CD4-positive, CD25-positive, alpha-beta regulatory T cell (primary cell): ENCODE measurements at regions not wholly inside any gene's neighbourhood (a gene's known extent, or its start where the extent isn't known, plus 50 kb on each side); places are given as distances from the start of the nearest gene placed in this dataset.

Experiments used
- ATAC-seq, 2 donors: fragments of 150-1000 bp; cut with Tn5 transposase; one replicate each; pipeline ENCODE4 v1.10.0; 2021; ENCODE audit warnings: low read depth in 2 of 2, moderate number of reproducible peaks in 2 of 2, moderate library complexity in 1 of 2
- DNase-seq, 3 donors: peaks; one replicate each; pipeline versions ENCODE4 v3.0.0 to v3.0.0-alpha.2; 2012 to 2022; ENCODE audit warnings: mixed read lengths in 1 of 3
- H3K27ac ChIP-seq: one replicate; pipeline ENCODE4 v1.7.0; 2013; ENCODE audit warnings: mild to moderate bottlenecking, low read length; ENCODE audit not compliant: insufficient read depth, poor library complexity, severe bottlenecking
- H3K27me3 ChIP-seq: one replicate; pipeline ENCODE4 v1.7.0; 2013; ENCODE audit warnings: low read length; ENCODE audit not compliant: control insufficient read depth, insufficient read depth
- H3K36me3 ChIP-seq: one replicate; pipeline ENCODE4 v1.7.0; 2013; ENCODE audit warnings: mild to moderate bottlenecking, low read length, moderate library complexity; ENCODE audit not compliant: control insufficient read depth, insufficient read depth
- H3K4me1 ChIP-seq: 2 replicates; pipeline ENCODE4 v1.7.0; 2013; ENCODE audit warnings: mild to moderate bottlenecking, low read length; ENCODE audit not compliant: insufficient read depth, control insufficient read depth, poor library complexity, severe bottlenecking
- H3K4me3 ChIP-seq: one replicate; pipeline ENCODE4 v1.7.0; 2013; ENCODE audit warnings: low read depth, mild to moderate bottlenecking, low read length, moderate library complexity
- H3K9me3 ChIP-seq, 2 experiments: 1 replicate in 1 of 2; 2 replicates in 1 of 2; pipeline ENCODE4 v1.7.0; 2013; ENCODE audit warnings: low read length in 2 of 2, mild to moderate bottlenecking in 1 of 2, moderate library complexity in 1 of 2; ENCODE audit not compliant: control insufficient read depth in 2 of 2
- H3K27ac Mint-ChIP-seq, 3 donors: one replicate each; pipeline ENCODE4 v1.8.0; 2020 to 2022; ENCODE audit warnings: mild to moderate bottlenecking in 3 of 3, mixed read lengths in 3 of 3, moderate library complexity in 2 of 3
- H3K27me3 Mint-ChIP-seq: one replicate; pipeline ENCODE4 v1.8.0; 2022; ENCODE audit warnings: mild to moderate bottlenecking, mixed read lengths
- H3K36me3 Mint-ChIP-seq: one replicate; pipeline ENCODE4 v1.8.0; 2020; ENCODE audit warnings: mixed read lengths
- H3K4me1 Mint-ChIP-seq, 4 donors: one replicate each; pipeline ENCODE4 v1.8.0; 2020 to 2022; ENCODE audit warnings: mixed read lengths in 4 of 4, mild to moderate bottlenecking in 1 of 4
- H3K4me3 Mint-ChIP-seq, 4 donors: one replicate each; pipeline ENCODE4 v1.8.0; 2020 to 2022; ENCODE audit warnings: mild to moderate bottlenecking in 4 of 4, mixed read lengths in 4 of 4, moderate library complexity in 3 of 4
- H3K9me3 Mint-ChIP-seq, 7 donors: one replicate each; pipeline ENCODE4 v1.8.0; 2020 to 2022; ENCODE audit warnings: mixed read lengths in 7 of 7, mild to moderate bottlenecking in 3 of 7, moderate library complexity in 2 of 7

GRCh38 chr14:56400109-56400825, 179.3 kb upstream of the TMEM260 start:
- no peak overlapping the region for H3K27ac ChIP-seq
- DNase-seq (no peak), ATAC-seq (no peak)
- Mint-ChIP-seq H3K27ac (no peak overlapping the region), H3K4me1 (no peaks in the 10 kb centered on the region), H3K36me3 (no peaks in the 10 kb centered on the region), H3K9me3 (peaks cover 0 to 8% (median 2%) of the 10 kb centered on the region in 7 donors), H3K27me3 (peaks cover 3% of the 10 kb centered on the region), H3K4me3 (no peak overlapping the region)
- H3K9me3 ChIP-seq, result no peaks in the 10 kb centered on the region
- no peaks in the 10 kb centered on the region for H3K36me3 ChIP-seq
- H3K4me3 ChIP-seq, result no peak overlapping the region
- H3K4me1 ChIP-seq, result no peaks in the 10 kb centered on the region
- H3K27me3 ChIP-seq, result no peaks in the 10 kb centered on the region

- peaks cover 0 to 13% (median 9%) of the 10 kb centered on the region in 4 donors for H3K4me1 Mint-ChIP-seq
- DNase-seq, result peak in 1 of 3 donors; percentile 2
Measured at GRCh38 chr14:56412468-56413434, 166.8 kb upstream of the TMEM260 start.

GRCh38 chr14:56413721-56414120, 165.9 kb upstream of the TMEM260 start:
- no peaks in the 10 kb centered on the region for H3K4me1 ChIP-seq
- Mint-ChIP-seq H3K4me1 (peaks cover 0 to 13% (median 9%) of the 10 kb centered on the region in 4 donors), H3K4me3 (no peak overlapping the region), H3K27ac (no peak overlapping the region), H3K9me3 (peaks cover 0 to 13% (median 0%) of the 10 kb centered on the region in 7 donors), H3K27me3 (peaks cover 10% of the 10 kb centered on the region), H3K36me3 (no peaks in the 10 kb centered on the region)
- H3K27ac ChIP-seq, result no peak overlapping the region
- H3K4me3 ChIP-seq, result no peak overlapping the region
- no peaks in the 10 kb centered on the region for H3K9me3 ChIP-seq
- DNase-seq (no peak), ATAC-seq (no peak)
- H3K27me3 ChIP-seq, result peaks cover 2% of the 10 kb centered on the region
- H3K36me3 ChIP-seq, result no peaks in the 10 kb centered on the region

More at GRCh38 chr14:56412468-56413434, 166.8 kb upstream of the TMEM260 start:
- Histone ChIP-seq H3K27ac (no peak overlapping the region), H3K4me3 (peak overlapping the region; percentile 52), H3K36me3 (no peaks in the 10 kb centered on the region), H3K27me3 (peaks cover 2% of the 10 kb centered on the region), H3K9me3 (no peaks in the 10 kb centered on the region), H3K4me1 (no peaks in the 10 kb centered on the region)
- Mint-ChIP-seq H3K27ac (peak overlapping the region in 2 of 3 donors; percentile 57 to 84), H3K27me3 (peaks cover 10% of the 10 kb centered on the region), H3K4me3 (peak overlapping the region in 3 of 4 donors; percentile 57 to 73 (median 63)), H3K9me3 (peaks cover 0 to 15% (median 3%) of the 10 kb centered on the region in 7 donors), H3K36me3 (no peaks in the 10 kb centered on the region)
- no peak for ATAC-seq

GRCh38 chr14:56414236-56414635, 165.4 kb upstream of the TMEM260 start:
- no peak overlapping the region for H3K27ac Mint-ChIP-seq
- DNase-seq, result no peak
- Histone ChIP-seq H3K27ac (no peak overlapping the region), H3K4me3 (no peak overlapping the region), H3K27me3 (peaks cover 2% of the 10 kb centered on the region), H3K4me1 (no peaks in the 10 kb centered on the region), H3K36me3 (no peaks in the 10 kb centered on the region), H3K9me3 (no peaks in the 10 kb centered on the region)
- ATAC-seq, result no peak
- H3K36me3 Mint-ChIP-seq, result no peaks in the 10 kb centered on the region
- peaks cover 10% of the 10 kb centered on the region for H3K27me3 Mint-ChIP-seq
- H3K4me1 Mint-ChIP-seq, result peaks cover 0 to 13% (median 9%) of the 10 kb centered on the region in 4 donors
- peaks cover 0 to 8% (median 0%) of the 10 kb centered on the region in 7 donors for H3K9me3 Mint-ChIP-seq
- H3K4me3 Mint-ChIP-seq, result no peak overlapping the region

GRCh38 chr14:56416213-56416612, 163.4 kb upstream of the TMEM260 start:
- Histone ChIP-seq H3K4me3 (no peak overlapping the region), H3K4me1 (no peaks in the 10 kb centered on the region), H3K9me3 (no peaks in the 10 kb centered on the region), H3K36me3 (no peaks in the 10 kb centered on the region), H3K27ac (no peak overlapping the region), H3K27me3 (no peaks in the 10 kb centered on the region)
- ATAC-seq, result no peak
- no peak overlapping the region for H3K4me3 Mint-ChIP-seq
- peaks cover 0 to 13% (median 9%) of the 10 kb centered on the region in 4 donors for H3K4me1 Mint-ChIP-seq
- no peaks in the 10 kb centered on the region for H3K27me3 Mint-ChIP-seq
- no peak overlapping the region for H3K27ac Mint-ChIP-seq
- no peaks in the 10 kb centered on the region for H3K9me3 Mint-ChIP-seq
- DNase-seq, result no peak
- no peaks in the 10 kb centered on the region for H3K36me3 Mint-ChIP-seq

GRCh38 chr14:56417173-56417572, 162.4 kb upstream of the TMEM260 start:
- no peak for ATAC-seq
- H3K36me3 ChIP-seq, result no peaks in the 10 kb centered on the region
- H3K27me3 ChIP-seq, result no peaks in the 10 kb centered on the region
- Mint-ChIP-seq H3K4me3 (no peak overlapping the region), H3K27ac (no peak overlapping the region), H3K9me3 (no peaks in the 10 kb centered on the region), H3K4me1 (peaks cover 0 to 9% (median 8%) of the 10 kb centered on the region in 4 donors), H3K36me3 (no peaks in the 10 kb centered on the region), H3K27me3 (no peaks in the 10 kb centered on the region)
- no peak overlapping the region for H3K4me3 ChIP-seq
- DNase-seq, result no peak
- no peaks in the 10 kb centered on the region for H3K4me1 ChIP-seq
- H3K27ac ChIP-seq, result no peak overlapping the region
- H3K9me3 ChIP-seq, result no peaks in the 10 kb centered on the region

- H3K9me3 ChIP-seq, result no peaks in the 10 kb centered on the region
- no peaks in the 10 kb centered on the region for H3K36me3 ChIP-seq
- DNase-seq (no peak), ATAC-seq (no peak)
- no peak overlapping the region for H3K27ac ChIP-seq
- Mint-ChIP-seq H3K27ac (no peak overlapping the region), H3K36me3 (no peaks in the 10 kb centered on the region), H3K4me3 (no peak overlapping the region), H3K27me3 (no peaks in the 10 kb centered on the region), H3K9me3 (no peaks in the 10 kb centered on the region), H3K4me1 (no peaks in the 10 kb centered on the region)
- no peaks in the 10 kb centered on the region for H3K27me3 ChIP-seq
- no peaks in the 10 kb centered on the region for H3K4me1 ChIP-seq
- no peak overlapping the region for H3K4me3 ChIP-seq
Measured at GRCh38 chr14:56419750-56420149, 159.8 kb upstream of the TMEM260 start.
